ENCODE measurements at regions not wholly inside any gene's neighbourhood (a gene's known extent, or its start where the extent isn't known, plus 50 kb on each side); places are given as distances from the start of the nearest gene placed in this dataset.

DNA sequence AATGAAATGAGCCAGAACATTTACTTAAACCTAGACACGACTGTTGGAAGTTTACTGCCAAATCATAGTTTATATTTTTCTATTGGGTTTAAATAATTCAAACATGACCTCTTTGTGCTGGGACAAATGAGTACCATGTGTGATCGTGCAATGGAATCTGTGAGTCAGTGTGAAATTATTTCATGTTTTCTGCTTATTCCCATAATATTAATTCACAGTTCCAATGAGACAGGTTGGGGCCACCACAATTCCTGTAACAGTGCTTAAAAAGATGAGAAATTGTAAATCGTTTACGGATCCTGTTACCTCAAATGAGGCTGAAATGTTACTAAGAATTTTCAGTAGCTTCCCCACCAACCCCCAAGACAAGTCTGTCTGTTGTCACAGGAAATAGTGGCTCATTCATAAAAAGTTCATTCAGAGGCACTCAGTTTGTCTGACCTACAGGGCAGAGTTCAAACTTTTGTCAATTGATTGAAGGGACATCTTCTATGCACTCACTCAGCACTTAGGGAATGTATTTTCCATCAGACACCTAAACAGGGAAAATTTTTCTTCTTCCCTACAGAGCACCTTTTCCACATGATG, 563.9 kb upstream of the ADAMTS16 start:
- no peak for TF ChIP-seq POLR2A (IDR thresholded peaks at IDR 0.05)
- TF ChIP-seq, protein P1, sequence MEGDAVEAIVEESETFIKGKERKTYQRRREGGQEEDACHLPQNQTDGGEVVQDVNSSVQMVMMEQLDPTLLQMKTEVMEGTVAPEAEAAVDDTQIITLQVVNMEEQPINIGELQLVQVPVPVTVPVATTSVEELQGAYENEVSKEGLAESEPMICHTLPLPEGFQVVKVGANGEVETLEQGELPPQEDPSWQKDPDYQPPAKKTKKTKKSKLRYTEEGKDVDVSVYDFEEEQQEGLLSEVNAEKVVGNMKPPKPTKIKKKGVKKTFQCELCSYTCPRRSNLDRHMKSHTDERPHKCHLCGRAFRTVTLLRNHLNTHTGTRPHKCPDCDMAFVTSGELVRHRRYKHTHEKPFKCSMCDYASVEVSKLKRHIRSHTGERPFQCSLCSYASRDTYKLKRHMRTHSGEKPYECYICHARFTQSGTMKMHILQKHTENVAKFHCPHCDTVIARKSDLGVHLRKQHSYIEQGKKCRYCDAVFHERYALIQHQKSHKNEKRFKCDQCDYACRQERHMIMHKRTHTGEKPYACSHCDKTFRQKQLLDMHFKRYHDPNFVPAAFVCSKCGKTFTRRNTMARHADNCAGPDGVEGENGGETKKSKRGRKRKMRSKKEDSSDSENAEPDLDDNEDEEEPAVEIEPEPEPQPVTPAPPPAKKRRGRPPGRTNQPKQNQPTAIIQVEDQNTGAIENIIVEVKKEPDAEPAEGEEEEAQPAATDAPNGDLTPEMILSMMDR (IDR thresholded peaks at IDR 0.05) = no peak
